ENCODE measurements at regions not wholly inside any gene's neighbourhood (a gene's known extent, or its start where the extent isn't known, plus 50 kb on each side); places are given as distances from the start of the nearest gene placed in this dataset.

- FAIRE-seq = no peak
- in situ Hi-C loops (cut with MboI) = no loop called here
- TF ChIP-seq HBP1 (CRISPR knock-in tag; IDR thresholded peaks at IDR 0.05) (no peak), PRMT5 (CRISPR knock-in tag; IDR thresholded peaks at IDR 0.05) (no peak), ZNF75A (CRISPR knock-in tag; IDR thresholded peaks at IDR 0.05) (no peak), KLF13 (tag; IDR thresholded peaks at IDR 0.05; ENCODE audit: borderline replicate concordance, low read depth) (no peak), NRF1 (conservative IDR thresholded peaks at IDR 0.05 in 1 of 2, IDR thresholded peaks at IDR 0.05 in 1 of 2) (no peak), KLF1 (tag; IDR thresholded peaks at IDR 0.05) (no peak), ZBTB40 (IDR thresholded peaks at IDR 0.05) (no peak), ZBTB40 (CRISPR knock-in tag; IDR thresholded peaks at IDR 0.05) (no peak), RBM17 (IDR thresholded peaks at IDR 0.05; ENCODE audit: borderline replicate concordance, low read depth, low read length) (no peak), MLX (CRISPR knock-in tag; conservative IDR thresholded peaks at IDR 0.05) (no peak), DLX4 (CRISPR knock-in tag; IDR thresholded peaks at IDR 0.05) (no peak), OTX1 (CRISPR knock-in tag; IDR thresholded peaks at IDR 0.05) (no peak), CEBPB (tag; IDR thresholded peaks at IDR 0.05) (no peak)
These were observed 402.5 kb upstream of the PCDH9 start for GRCh38 chr13:67632590-67632989.

More at GRCh38 chr13:67632590-67632989, 402.5 kb upstream of the PCDH9 start:
- no TSS peak for BruUV-seq (replicated peaks)
- intact Hi-C loops (cut with micrococcal nuclease) = no loop called here
- ATAC-seq = no peak
- Histone ChIP-seq H3K4me2 (ENCODE audit: insufficient read depth, low read length) (no peak overlapping the region), H3K27ac (ENCODE audit: extremely low read depth, low read depth, low read length) (no peak overlapping the region), H3K36me3 (ENCODE audit: control insufficient read depth, insufficient read depth, low read length) (no peaks in the 10 kb centered on the region), H4K20me1 (replicated peaks; ENCODE audit: control insufficient read depth, insufficient read depth, low read length) (no peaks in the 10 kb centered on the region), H3K79me2 (ENCODE audit: control insufficient read depth, insufficient read depth, low read length) (no peaks in the 10 kb centered on the region), H3K4me1 (replicated peaks in 1 of 2; ENCODE audit: control insufficient read depth in 2 of 2, insufficient read depth in 2 of 2, low read length in 2 of 2) (no peaks in the 10 kb centered on the region), H3K9ac (ENCODE audit: insufficient read depth in 1 of 2, low read depth in 2 of 2, low read length in 2 of 2) (no peak overlapping the region), H3K9me1 (ENCODE audit: control insufficient read depth, insufficient read depth, low read length) (no peaks in the 10 kb centered on the region), H3K4me3 (no peak overlapping the region), H3K9me3 (replicated peaks; ENCODE audit: control insufficient read depth, insufficient read depth, low read depth, low read length) (no peaks in the 10 kb centered on the region), H2AFZ (ENCODE audit: low read depth, low read length) (no peak overlapping the region), H3K27me3 (ENCODE audit: control insufficient read depth in 2 of 2, insufficient read depth in 2 of 2, low read length in 2 of 2) (no peaks in the 10 kb centered on the region)
- ChIA-PET POLR2A (no interaction called here), CTCF (ENCODE audit: low intra/inter-chr PET ratio) (no interaction called here)
- DNase-seq (ENCODE audit: extremely low read depth in 1 of 4, low spot score in 3 of 4) = no peak
- 13% methylated on average over 1 of the region's 1 CpG for WGBS (ENCODE audit: insufficient coverage, low coverage, missing lambda C conversion rate)

Data from K562 (cell line).